GM12878 (cell line): ENCODE measurements at regions not wholly inside any gene's neighbourhood (a gene's known extent, or its start where the extent isn't known, plus 50 kb on each side); places are given as distances from the start of the nearest gene placed in this dataset.

ENCODE experiments used
- BHLHE40 ChIP-seq, 2 experiments: fragments of 450-650 bp in 1 of 2; IDR thresholded peaks; 2 replicates each; pipeline ENCODE4 v1.6.1; 2011 to 2017; ENCODE audit warnings: low read depth in 2 of 2, borderline replicate concordance in 1 of 2, improper control_type of control experiment in 1 of 2, low read length in 1 of 2, mild to moderate bottlenecking in 1 of 2
- CTCF ChIP-seq, 3 experiments: IDR thresholded peaks in 2 of 3; conservative IDR thresholded peaks in 1 of 3; 2 replicates each; pipeline ENCODE4 v1.5.1; 2011; ENCODE audit warnings: low read depth in 3 of 3, low read length in 3 of 3, mild to moderate bottlenecking in 3 of 3, control low read depth in 2 of 3, moderate library complexity in 2 of 3, inconsistent platforms in 1 of 3, mixed read lengths in 1 of 3; ENCODE audit not compliant: control insufficient read depth in 2 of 3, insufficient read depth in 1 of 3; ENCODE audit errors: extremely low read depth in 1 of 3
- EZH2 ChIP-seq: IDR thresholded peaks from 2 replicates; pipeline ENCODE4 v1.6.1; 2012; ENCODE audit warnings: low read depth, mild to moderate bottlenecking, control low read depth, inconsistent platforms, low read length, borderline replicate concordance; ENCODE audit not compliant: control insufficient read depth
- HDGF ChIP-seq: fragments of 450-650 bp; IDR thresholded peaks from 2 replicates; pipeline ENCODE4 v1.6.1; 2016; ENCODE audit warnings: antibody characterized with exemption
- JUNB ChIP-seq: IDR thresholded peaks from 2 replicates; pipeline ENCODE4 v1.6.1; 2016; ENCODE audit warnings: antibody characterized with exemption, mild to moderate bottlenecking
- REST ChIP-seq: IDR thresholded peaks from 2 replicates; pipeline ENCODE4 v1.6.1; 2012; ENCODE audit warnings: mild to moderate bottlenecking, low read depth, low read length
- YY1 ChIP-seq: IDR thresholded peaks from 2 replicates; pipeline ENCODE4 v1.6.1; 2011; ENCODE audit warnings: low read depth, mild to moderate bottlenecking, low read length
- ZNF24 ChIP-seq: fragments of 450-650 bp; IDR thresholded peaks from 2 replicates; pipeline ENCODE4 v1.6.1; 2017; ENCODE audit warnings: antibody characterized with exemption, mild to moderate bottlenecking
- ZZZ3 ChIP-seq: IDR thresholded peaks from 2 replicates; pipeline ENCODE4 v1.6.1; 2011; ENCODE audit warnings: low read depth; ENCODE audit not compliant: control insufficient read depth, insufficient read length

GRCh38 chr10:4012848-4013247, 227.8 kb upstream of the KLF6 start:
- no peak for TF ChIP-seq EZH2
- TF ChIP-seq CTCF (IDR thresholded peaks at IDR 0.05 in 2 of 3, conservative IDR thresholded peaks at IDR 0.05 in 1 of 3; ENCODE audit: control insufficient read depth in 2 of 3, extremely low read depth in 1 of 3, insufficient read depth in 1 of 3, low read depth in 3 of 3, low read length in 3 of 3): no peak
- TF ChIP-seq BHLHE40 (IDR thresholded peaks at IDR 0.05; ENCODE audit: borderline replicate concordance in 1 of 2, low read depth in 2 of 2, low read length in 1 of 2): no peak
- TF ChIP-seq HDGF: no peak
- TF ChIP-seq YY1: no peak
- TF ChIP-seq ZZZ3: no peak
- no peak for TF ChIP-seq ZNF24
- TF ChIP-seq JUNB: no peak
- no peak for TF ChIP-seq REST
